Hepatocyte (in vitro differentiated cells): ENCODE measurements at regions not wholly inside any gene's neighbourhood (a gene's known extent, or its start where the extent isn't known, plus 50 kb on each side); places are given as distances from the start of the nearest gene placed in this dataset.

Experiments used
- DNase-seq: peaks from one replicate; pipeline ENCODE4 v3.0.0-alpha.2; 2016; ENCODE audit warnings: low spot score
- H2AFZ ChIP-seq: fragments of 200-600 bp; sonication (generic); 2 replicates; pipeline ENCODE4 v1.6.0; 2016; ENCODE audit warnings: antibody characterized with exemption, mild to moderate bottlenecking
- H3K27ac ChIP-seq: fragments of 200-600 bp; sonication (generic); 2 replicates; pipeline ENCODE4 v1.5.1; 2016; ENCODE audit warnings: mild to moderate bottlenecking
- H3K27me3 ChIP-seq: fragments of 200-600 bp; sonication (generic); 2 replicates; pipeline ENCODE4 v1.6.1; 2016
- H3K36me3 ChIP-seq: fragments of 200-600 bp; sonication (generic); replicated peaks from 2 replicates; pipeline ENCODE4 v1.5.1; 2016; ENCODE audit warnings: low read depth; ENCODE audit not compliant: insufficient read depth
- H3K4me1 ChIP-seq: fragments of 200-600 bp; sonication (generic); 2 replicates; pipeline ENCODE4 v1.5.1; 2016; ENCODE audit warnings: mild to moderate bottlenecking, moderate library complexity; ENCODE audit not compliant: insufficient read depth
- H3K4me2 ChIP-seq: fragments of 200-600 bp; sonication (generic); 2 replicates; pipeline ENCODE4 v1.6.0; 2016
- H3K4me3 ChIP-seq: fragments of 200-600 bp; sonication (generic); 2 replicates; pipeline ENCODE4 v1.5.1; 2016; ENCODE audit warnings: mild to moderate bottlenecking
- H3K79me2 ChIP-seq: fragments of 200-600 bp; sonication (generic); 2 replicates; pipeline ENCODE4 v1.6.0; 2017; ENCODE audit warnings: mild to moderate bottlenecking
- H3K9me2 ChIP-seq: fragments of 200-600 bp; sonication (generic); replicated peaks from 2 replicates; pipeline ENCODE4 v1.6.0; 2017; ENCODE audit warnings: mild to moderate bottlenecking; ENCODE audit not compliant: insufficient read depth
- H3K9me3 ChIP-seq: fragments of 200-600 bp; sonication (generic); 2 replicates; pipeline ENCODE4 v1.5.1; 2016; ENCODE audit warnings: low read depth, mild to moderate bottlenecking
- H4K20me1 ChIP-seq: fragments of 200-600 bp; sonication (generic); 2 replicates; pipeline ENCODE4 v1.6.0; 2016; ENCODE audit warnings: mild to moderate bottlenecking; ENCODE audit not compliant: insufficient read depth, poor library complexity, severe bottlenecking
- EZH2 ChIP-seq: fragments of 200-600 bp; sonication (generic); IDR thresholded peaks from 2 replicates; pipeline ENCODE4 v1.6.1; 2016; ENCODE audit warnings: antibody characterized with exemption, mild to moderate bottlenecking, borderline replicate concordance
- EZH2phosphoT487 ChIP-seq: fragments of 200-600 bp; sonication (generic); IDR thresholded peaks from one replicate; pipeline ENCODE4 v1.6.1; 2018; ENCODE audit warnings: antibody characterized with exemption, mild to moderate bottlenecking, low read depth, moderate library complexity; ENCODE audit not compliant: unreplicated experiment, severe bottlenecking
- WGBS: methylation state at CpG from one replicate; pipeline ENCODE4 v1.1.6; 2016; ENCODE audit warnings: low lambda C conversion rate; ENCODE audit errors: missing lambda C conversion rate; 5-methylcytosine and 5-hydroxymethylcytosine counted together
- TF ChIP-seq, protein P1 (sequence below): fragments of 200-600 bp; sonication (generic); IDR thresholded peaks from 2 replicates; pipeline ENCODE4 v1.5.1; 2016; ENCODE audit warnings: antibody characterized with exemption, mild to moderate bottlenecking; ENCODE audit not compliant: poor library complexity

DNA sequence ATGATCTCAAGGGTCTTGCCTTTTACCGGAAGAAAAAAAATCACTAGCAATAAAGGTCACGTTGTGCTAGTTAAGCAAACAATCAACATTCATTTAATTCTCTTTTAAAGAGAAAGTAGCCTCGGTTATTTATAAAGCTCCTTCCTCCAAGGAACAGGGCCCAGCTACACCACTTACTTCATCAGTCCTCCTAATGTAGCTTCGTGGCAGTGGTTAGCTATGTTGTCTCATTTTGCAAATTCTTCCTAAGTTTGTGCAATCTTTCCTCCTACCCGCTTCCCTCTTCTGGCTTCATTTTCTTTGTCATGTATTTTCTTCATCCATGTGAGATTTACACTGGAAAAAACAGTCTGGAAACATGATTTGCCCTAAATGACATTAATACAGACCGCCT lies 554.2 kb downstream of the NUF2 start:
- Histone ChIP-seq H3K79me2 (no peaks in the 10 kb centered on the region), H3K9me2 (no peaks in the 10 kb centered on the region), H3K4me3 (no peak overlapping the region), H4K20me1 (no peaks in the 10 kb centered on the region), H3K9me3 (no peaks in the 10 kb centered on the region), H3K4me2 (peak overlapping the region; percentile 42), H3K27ac (peak overlapping the region; percentile 8), H3K4me1 (no peaks in the 10 kb centered on the region), H2AFZ (peak overlapping the region; percentile 21), H3K36me3 (no peaks in the 10 kb centered on the region), H3K27me3 (no peaks in the 10 kb centered on the region)
- WGBS = 43% methylated on average over 6 of the region's 6 CpGs
- TF ChIP-seq EZH2phosphoT487 (no peak), EZH2 (no peak)
- TF ChIP-seq, protein P1, sequence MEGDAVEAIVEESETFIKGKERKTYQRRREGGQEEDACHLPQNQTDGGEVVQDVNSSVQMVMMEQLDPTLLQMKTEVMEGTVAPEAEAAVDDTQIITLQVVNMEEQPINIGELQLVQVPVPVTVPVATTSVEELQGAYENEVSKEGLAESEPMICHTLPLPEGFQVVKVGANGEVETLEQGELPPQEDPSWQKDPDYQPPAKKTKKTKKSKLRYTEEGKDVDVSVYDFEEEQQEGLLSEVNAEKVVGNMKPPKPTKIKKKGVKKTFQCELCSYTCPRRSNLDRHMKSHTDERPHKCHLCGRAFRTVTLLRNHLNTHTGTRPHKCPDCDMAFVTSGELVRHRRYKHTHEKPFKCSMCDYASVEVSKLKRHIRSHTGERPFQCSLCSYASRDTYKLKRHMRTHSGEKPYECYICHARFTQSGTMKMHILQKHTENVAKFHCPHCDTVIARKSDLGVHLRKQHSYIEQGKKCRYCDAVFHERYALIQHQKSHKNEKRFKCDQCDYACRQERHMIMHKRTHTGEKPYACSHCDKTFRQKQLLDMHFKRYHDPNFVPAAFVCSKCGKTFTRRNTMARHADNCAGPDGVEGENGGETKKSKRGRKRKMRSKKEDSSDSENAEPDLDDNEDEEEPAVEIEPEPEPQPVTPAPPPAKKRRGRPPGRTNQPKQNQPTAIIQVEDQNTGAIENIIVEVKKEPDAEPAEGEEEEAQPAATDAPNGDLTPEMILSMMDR = no peak
- no peak for DNase-seq

DNA sequence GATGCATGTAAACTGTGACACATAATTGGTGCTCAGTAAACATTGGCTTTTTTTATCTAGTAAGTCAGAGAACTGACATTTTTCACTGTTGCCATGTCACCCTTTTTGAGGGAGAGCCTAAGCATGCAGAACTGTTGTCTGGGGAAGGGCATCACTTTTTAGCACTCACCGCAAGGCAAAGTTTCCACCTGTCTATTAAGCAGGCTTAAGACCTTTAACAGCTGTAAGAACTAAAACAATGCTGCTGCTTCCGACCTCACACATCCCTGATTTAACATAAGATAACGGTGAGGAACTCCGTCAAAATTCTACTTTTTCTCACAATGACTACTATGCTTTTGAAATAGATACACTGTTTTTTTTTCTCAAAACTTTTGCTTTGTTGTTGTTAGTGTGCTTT lies 554.8 kb downstream of the NUF2 start:
- TF ChIP-seq EZH2 = no peak
- TF ChIP-seq, protein P1 = no peak
- no peak for TF ChIP-seq EZH2phosphoT487
- no peaks in the 10 kb centered on the region for H4K20me1 ChIP-seq
- no peaks in the 10 kb centered on the region for H3K9me2 ChIP-seq
- H2AFZ ChIP-seq = peak overlapping the region; percentile 21
- DNase-seq = no peak
- H3K36me3 ChIP-seq = no peaks in the 10 kb centered on the region
- H3K27me3 ChIP-seq = no peaks in the 10 kb centered on the region
- no peaks in the 10 kb centered on the region for H3K79me2 ChIP-seq
- peak overlapping the region; percentile 8 for H3K27ac ChIP-seq
- no peak overlapping the region for H3K4me2 ChIP-seq
- 52% methylated on average over 4 of the region's 4 CpGs for WGBS
- H3K4me3 ChIP-seq = no peak overlapping the region
- no peaks in the 10 kb centered on the region for H3K4me1 ChIP-seq
- H3K9me3 ChIP-seq = no peaks in the 10 kb centered on the region

DNA sequence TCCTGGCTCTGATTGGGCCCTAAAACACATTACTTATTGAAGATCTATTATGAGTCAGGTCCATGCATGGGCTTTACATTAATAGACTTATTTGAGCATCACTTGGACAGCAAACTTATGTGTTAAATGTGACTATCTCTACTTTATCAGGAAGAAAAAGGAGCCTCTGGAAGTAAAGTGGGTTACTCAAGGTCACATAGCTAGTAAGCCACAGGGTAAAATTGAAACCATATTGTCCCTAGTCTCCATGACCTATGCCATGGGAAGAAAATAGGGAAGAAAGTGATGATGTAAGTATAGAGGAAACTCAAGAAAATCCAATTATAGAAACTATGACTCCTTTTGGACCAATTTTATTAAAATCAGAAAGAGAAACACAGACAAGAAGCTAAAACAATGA lies 555.3 kb downstream of the NUF2 start:
- Histone ChIP-seq H3K27me3 (no peaks in the 10 kb centered on the region), H3K4me1 (no peaks in the 10 kb centered on the region), H3K79me2 (no peaks in the 10 kb centered on the region), H3K27ac (no peak overlapping the region), H3K9me3 (no peaks in the 10 kb centered on the region), H4K20me1 (no peaks in the 10 kb centered on the region), H3K4me3 (no peak overlapping the region), H3K9me2 (no peaks in the 10 kb centered on the region), H3K36me3 (no peaks in the 10 kb centered on the region), H2AFZ (no peak overlapping the region), H3K4me2 (no peak overlapping the region)
- TF ChIP-seq EZH2phosphoT487 (no peak), EZH2 (no peak)
- TF ChIP-seq, protein P1 = no peak
- no peak for DNase-seq

DNA sequence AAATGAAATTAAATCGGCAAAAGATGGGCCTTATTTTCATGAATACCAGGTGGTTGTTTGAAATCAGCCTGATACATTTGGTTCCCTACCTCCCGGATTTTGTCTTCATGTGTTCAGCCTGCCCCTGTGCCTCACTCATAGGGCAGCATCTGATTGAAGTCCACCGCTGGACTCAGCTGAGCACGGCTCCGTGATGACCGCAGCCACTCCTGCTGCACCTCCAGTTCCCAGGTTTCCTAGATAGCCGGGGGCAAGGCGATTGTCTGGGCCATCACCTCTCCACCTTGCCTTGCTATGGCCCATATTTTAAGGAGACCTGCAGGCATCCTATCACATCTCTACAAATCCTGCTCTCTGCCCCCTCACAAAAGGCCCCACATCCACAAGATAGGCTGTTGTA lies 563.8 kb downstream of the NUF2 start:
- H3K27ac ChIP-seq = no peak overlapping the region
- H3K4me1 ChIP-seq = peaks cover 4% of the 10 kb centered on the region
- H2AFZ ChIP-seq = no peak overlapping the region
- no peaks in the 10 kb centered on the region for H3K9me2 ChIP-seq
- H3K79me2 ChIP-seq = no peaks in the 10 kb centered on the region
- TF ChIP-seq, protein P1 = no peak
- no peak for TF ChIP-seq EZH2
- no peak overlapping the region for H3K4me3 ChIP-seq
- WGBS = 87% methylated on average over 8 of the region's 8 CpGs
- no peaks in the 10 kb centered on the region for H4K20me1 ChIP-seq
- no peak overlapping the region for H3K4me2 ChIP-seq
- no peaks in the 10 kb centered on the region for H3K36me3 ChIP-seq
- H3K27me3 ChIP-seq = no peaks in the 10 kb centered on the region
- no peaks in the 10 kb centered on the region for H3K9me3 ChIP-seq
- DNase-seq = no peak
